Esophagus squamous epithelium (tissue), 5 donors: ENCODE measurements at regions not wholly inside any gene's neighbourhood (a gene's known extent, or its start where the extent isn't known, plus 50 kb on each side); places are given as distances from the start of the nearest gene placed in this dataset.

Source experiments
- DNase-seq: peaks from one replicate; lab custom pipeline; 2025; lab: John Stamatoyannopoulos, UW
- H3K27ac ChIP-seq, 4 donors: fragments of 200-600 bp; sonication (generic); one replicate each; pipeline ENCODE4 v1.5.1; 2016 to 2019; ENCODE audit warnings: mild to moderate bottlenecking in 1 of 4
- H3K27me3 ChIP-seq, 4 donors: fragments of 200-600 bp; sonication (generic); 1 replicate in 3 of 4; 2 replicates in 1 of 4; pipeline versions ENCODE4 v1.5.1 to v1.6.0; 2017 to 2021; ENCODE audit warnings: antibody characterized with exemption in 1 of 4
- H3K36me3 ChIP-seq, 3 donors: fragments of 200-600 bp; sonication (generic); one replicate each; pipeline ENCODE4 v1.5.1; 2016 to 2019
- H3K4me1 ChIP-seq, 3 donors: fragments of 200-600 bp; sonication (generic); one replicate each; pipeline ENCODE4 v1.5.1; 2017 to 2019
- H3K4me3 ChIP-seq, 4 donors: fragments of 200-600 bp; sonication (generic); 1 replicate in 3 of 4; 2 replicates in 1 of 4; pipeline ENCODE4 v1.5.1; 2016 to 2019; ENCODE audit warnings: mild to moderate bottlenecking in 2 of 4, moderate library complexity in 1 of 4
- H3K9me3 ChIP-seq, 3 donors: fragments of 200-600 bp; sonication (generic); one replicate each; pipeline ENCODE4 v1.5.1; 2016 to 2019
- POLR2A ChIP-seq, 4 donors: fragments of 450-650 bp; IDR thresholded peaks; one replicate each; pipeline ENCODE4 v1.6.1; 2017; ENCODE audit warnings: antibody characterized with exemption in 4 of 4, mild to moderate bottlenecking in 4 of 4, moderate library complexity in 3 of 4
- WGBS, 2 donors: methylation state at CpG; one replicate each; pipeline ENCODE4 v1.1.5; 2018; 5-methylcytosine and 5-hydroxymethylcytosine counted together
- intact Hi-C: fragments of 100-400 bp; cut with DNase I; formaldehyde crosslinking; loops from one replicate; pipeline ENCODE4 v1.15.0; 2022
- TF ChIP-seq, protein P1 (sequence below), 6 experiments: fragments of 450-650 bp in 4 of 6; fragments of 200-600 bp in 2 of 6; sonication (generic) in 2 of 6; IDR thresholded peaks; one replicate each; pipeline ENCODE4 v1.5.1; 2016 to 2019; ENCODE audit warnings: antibody characterized with exemption in 6 of 6, mild to moderate bottlenecking in 4 of 6, moderate library complexity in 4 of 6
- donor health status: DM: yes; HTN: yes; CAD: no.

- Histone ChIP-seq H3K4me3 (no peak overlapping the region), H3K27ac (no peak overlapping the region), H3K36me3 (no peaks in the 10 kb centered on the region), H3K27me3 (no peaks in the 10 kb centered on the region), H3K4me1 (no peaks in the 10 kb centered on the region), H3K9me3 (no peaks in the 10 kb centered on the region)
- WGBS, 2 donors = 22 to 26% methylated on average over 1 of the region's 1 CpG
- TF ChIP-seq, protein P1, sequence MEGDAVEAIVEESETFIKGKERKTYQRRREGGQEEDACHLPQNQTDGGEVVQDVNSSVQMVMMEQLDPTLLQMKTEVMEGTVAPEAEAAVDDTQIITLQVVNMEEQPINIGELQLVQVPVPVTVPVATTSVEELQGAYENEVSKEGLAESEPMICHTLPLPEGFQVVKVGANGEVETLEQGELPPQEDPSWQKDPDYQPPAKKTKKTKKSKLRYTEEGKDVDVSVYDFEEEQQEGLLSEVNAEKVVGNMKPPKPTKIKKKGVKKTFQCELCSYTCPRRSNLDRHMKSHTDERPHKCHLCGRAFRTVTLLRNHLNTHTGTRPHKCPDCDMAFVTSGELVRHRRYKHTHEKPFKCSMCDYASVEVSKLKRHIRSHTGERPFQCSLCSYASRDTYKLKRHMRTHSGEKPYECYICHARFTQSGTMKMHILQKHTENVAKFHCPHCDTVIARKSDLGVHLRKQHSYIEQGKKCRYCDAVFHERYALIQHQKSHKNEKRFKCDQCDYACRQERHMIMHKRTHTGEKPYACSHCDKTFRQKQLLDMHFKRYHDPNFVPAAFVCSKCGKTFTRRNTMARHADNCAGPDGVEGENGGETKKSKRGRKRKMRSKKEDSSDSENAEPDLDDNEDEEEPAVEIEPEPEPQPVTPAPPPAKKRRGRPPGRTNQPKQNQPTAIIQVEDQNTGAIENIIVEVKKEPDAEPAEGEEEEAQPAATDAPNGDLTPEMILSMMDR (IDR thresholded peaks at IDR 0.05) = no peak
- TF ChIP-seq POLR2A (IDR thresholded peaks at IDR 0.05) = no peak
- intact Hi-C loops = no loop called here
- no peak for DNase-seq
Observed at GRCh38 chr16:51734220-51734619, 583.1 kb upstream of the SALL1 start.

DNA sequence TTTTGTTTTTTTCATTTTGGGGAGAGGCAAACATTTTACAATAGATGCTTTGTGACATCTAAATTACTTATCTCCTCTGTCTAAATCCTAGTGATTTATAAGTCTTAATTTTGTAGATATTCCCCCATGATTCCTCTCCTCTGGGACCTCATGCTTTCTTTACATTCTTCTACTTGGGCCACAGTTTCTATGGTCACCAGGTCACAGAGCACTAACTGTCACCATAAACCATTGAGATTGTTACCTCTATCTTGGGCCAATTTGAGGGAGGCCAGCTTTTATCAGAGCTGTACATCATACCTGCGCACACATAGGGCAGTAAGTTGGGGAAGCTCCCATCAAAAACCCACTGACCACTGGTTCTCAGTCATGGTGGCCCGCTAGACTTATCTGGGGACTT lies 582.1 kb upstream of the SALL1 start:
- intact Hi-C loops = no loop called here
- TF ChIP-seq POLR2A (IDR thresholded peaks at IDR 0.05) = no peak
- TF ChIP-seq, protein P1 (IDR thresholded peaks at IDR 0.05) = no peak
- no peaks in the 10 kb centered on the region for H3K4me1 ChIP-seq
- no peak overlapping the region for H3K4me3 ChIP-seq
- no peaks in the 10 kb centered on the region for H3K27me3 ChIP-seq
- no peak overlapping the region for H3K27ac ChIP-seq
- 80 to 91% methylated on average over 2 of the region's 2 CpGs for WGBS, 2 donors
- DNase-seq = no peak
- H3K9me3 ChIP-seq = no peaks in the 10 kb centered on the region
- no peaks in the 10 kb centered on the region for H3K36me3 ChIP-seq

DNA sequence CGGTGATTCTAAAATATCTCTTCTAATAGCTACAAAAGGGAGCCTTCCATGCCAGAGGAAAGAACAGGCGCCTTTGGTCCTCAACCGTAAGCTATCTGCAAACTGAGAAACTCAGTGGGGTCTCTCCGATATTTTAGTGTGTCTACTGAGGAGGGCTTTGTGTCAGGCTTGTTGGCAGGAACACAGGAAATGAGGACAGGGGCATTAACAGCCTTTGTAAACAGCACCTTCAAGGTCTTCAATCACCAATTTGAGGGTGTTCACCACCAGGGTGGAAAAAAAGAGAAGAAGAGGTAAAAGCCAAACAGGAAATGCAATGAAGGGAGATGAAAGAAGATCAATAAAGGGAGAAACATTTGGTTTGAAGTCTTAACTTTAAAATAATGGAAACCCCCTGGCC lies 580.1 kb upstream of the SALL1 start:
- TF ChIP-seq, protein P1 (IDR thresholded peaks at IDR 0.05) = no peak
- no peak for TF ChIP-seq POLR2A (IDR thresholded peaks at IDR 0.05)
- intact Hi-C loops = no loop called here
- Histone ChIP-seq H3K27me3 (no peaks in the 10 kb centered on the region), H3K27ac (no peak overlapping the region), H3K4me1 (no peaks in the 10 kb centered on the region), H3K9me3 (no peaks in the 10 kb centered on the region), H3K4me3 (no peak overlapping the region), H3K36me3 (no peaks in the 10 kb centered on the region)
- no peak for DNase-seq
- 10 to 50% methylated on average over 1 to 3 of the region's 4 CpGs for WGBS, 2 donors

- no peaks in the 10 kb centered on the region for H3K36me3 ChIP-seq
- no peaks in the 10 kb centered on the region for H3K27me3 ChIP-seq
- no peaks in the 10 kb centered on the region for H3K9me3 ChIP-seq
- no peak for TF ChIP-seq POLR2A (IDR thresholded peaks at IDR 0.05)
- TF ChIP-seq, protein P1 (IDR thresholded peaks at IDR 0.05) = no peak
- intact Hi-C loops = no loop called here
- no peak overlapping the region for H3K27ac ChIP-seq
- no peak overlapping the region for H3K4me3 ChIP-seq
- WGBS, 2 donors = 35 to 40% methylated on average over 8 of the region's 8 CpGs
- no peaks in the 10 kb centered on the region for H3K4me1 ChIP-seq
- DNase-seq = no peak
Observed at GRCh38 chr16:51723036-51723724, 572.1 kb upstream of the SALL1 start.

GRCh38 chr16:51722467-51722866 lies 571.4 kb upstream of the SALL1 start:
- DNase-seq = no peak
- no peak for TF ChIP-seq POLR2A (IDR thresholded peaks at IDR 0.05)
- TF ChIP-seq, protein P1 (IDR thresholded peaks at IDR 0.05) = no peak
- Histone ChIP-seq H3K36me3 (no peaks in the 10 kb centered on the region), H3K27ac (no peak overlapping the region), H3K9me3 (no peaks in the 10 kb centered on the region), H3K27me3 (no peaks in the 10 kb centered on the region), H3K4me3 (no peak overlapping the region), H3K4me1 (no peaks in the 10 kb centered on the region)
- intact Hi-C loops = no loop called here
